GM20000 (cell line): ENCODE measurements at regions not wholly inside any gene's neighbourhood (a gene's known extent, or its start where the extent isn't known, plus 50 kb on each side); places are given as distances from the start of the nearest gene placed in this dataset.

ENCODE experiments used
- DNase-seq: peaks from one replicate; pipeline ENCODE4 v3.0.0; 2012; ENCODE audit warnings: low spot score
- CTCF ChIP-seq: IDR thresholded peaks from 2 replicates; pipeline ENCODE4 v1.5.1; 2012; ENCODE audit warnings: mild to moderate bottlenecking, control low read depth; ENCODE audit errors: extremely low read depth, missing control alignments

DNA sequence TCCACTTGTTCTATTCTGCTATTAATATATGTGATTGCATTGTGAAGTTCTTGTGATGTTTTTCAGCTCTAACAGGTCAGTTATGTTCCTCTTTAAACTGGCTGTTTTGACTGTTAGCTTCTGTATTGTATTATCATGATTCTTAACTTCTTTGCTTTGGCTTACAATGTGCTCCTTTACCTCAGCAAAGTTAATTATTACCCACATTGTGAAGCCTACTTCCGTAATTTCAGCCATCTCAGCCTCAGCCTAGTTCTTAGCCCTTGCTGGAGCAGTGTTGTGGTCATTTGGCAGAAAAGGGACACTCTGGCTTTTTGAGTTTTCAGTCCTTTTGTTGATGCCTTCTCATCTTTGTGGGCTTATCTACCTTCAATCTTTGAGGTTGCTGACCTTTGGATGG, 440.2 kb downstream of the TBC1D32 start:
- no peak for DNase-seq
- TF ChIP-seq CTCF, result no peak

- no peak for DNase-seq
- TF ChIP-seq CTCF, result no peak
Measured at GRCh38 chr6:120876931-120877330, 457.3 kb downstream of the TBC1D32 start.

- TF ChIP-seq CTCF, result no peak
- DNase-seq, result no peak
Measured at GRCh38 chr6:120876424-120876823, 457.9 kb downstream of the TBC1D32 start.

DNA sequence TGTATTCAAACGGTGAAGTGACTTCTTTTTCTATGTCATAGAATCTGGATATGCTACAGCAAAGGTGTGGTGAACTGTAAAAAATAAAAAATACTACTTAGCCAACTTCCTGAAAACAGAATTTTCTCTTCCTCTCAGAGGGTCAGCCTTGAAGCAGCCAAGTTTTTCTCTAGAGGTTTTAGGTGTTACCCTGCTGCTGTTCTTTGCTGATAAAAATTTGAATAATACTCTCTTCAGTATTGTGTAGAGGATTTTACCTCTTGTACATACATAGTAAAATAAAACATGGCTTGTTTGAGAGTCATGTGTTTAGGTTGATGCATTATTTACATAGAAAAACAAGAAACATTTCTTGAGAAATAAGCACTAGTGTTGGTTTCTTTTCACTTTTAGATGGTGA, 458.4 kb downstream of the TBC1D32 start:
- no peak for TF ChIP-seq CTCF
- DNase-seq, result no peak

- no peak for DNase-seq
- no peak for TF ChIP-seq CTCF
Measured at GRCh38 chr6:120874422-120874821, 459.9 kb downstream of the TBC1D32 start.

- TF ChIP-seq CTCF, result no peak
- DNase-seq, result no peak
Measured at GRCh38 chr6:120873125-120873865, 461.0 kb downstream of the TBC1D32 start.

GRCh38 chr6:120872262-120872578, 462.1 kb downstream of the TBC1D32 start:
- no peak for DNase-seq
- TF ChIP-seq CTCF, result no peak
